ENCODE measurements at regions not wholly inside any gene's neighbourhood (a gene's known extent, or its start where the extent isn't known, plus 50 kb on each side); places are given as distances from the start of the nearest gene placed in this dataset.

DNA sequence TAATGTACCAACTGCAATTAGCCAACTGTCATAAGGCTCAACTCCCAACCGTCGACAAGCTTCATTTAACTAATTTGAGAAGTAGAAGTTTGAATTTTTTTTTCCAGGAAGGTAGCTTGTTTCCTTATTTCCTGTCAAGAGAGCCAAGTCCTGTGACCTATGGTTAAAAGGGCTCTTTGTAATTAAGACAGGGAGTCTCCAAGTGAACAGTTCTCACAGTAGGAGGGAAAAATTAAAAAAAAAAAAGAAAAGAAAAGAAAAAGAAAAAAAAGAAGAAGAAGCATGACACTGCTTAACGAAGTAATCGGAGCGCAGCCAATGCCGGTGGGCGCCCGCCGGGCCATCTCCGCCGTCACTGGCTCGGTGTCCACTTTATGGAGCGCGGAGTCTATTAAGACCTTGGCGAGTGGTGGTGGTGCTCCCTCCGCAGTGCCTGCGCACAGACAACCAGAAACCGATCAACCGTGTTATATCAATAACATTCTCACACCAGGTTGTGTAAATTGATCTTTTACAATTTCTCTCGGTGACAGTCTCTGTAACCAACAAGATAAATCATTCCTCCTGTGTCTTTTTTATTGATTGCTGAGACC lies 197.2 kb upstream of the POU3F3 start:
- TF ChIP-seq ZFX (IDR thresholded peaks at IDR 0.05; ENCODE audit: borderline replicate concordance): no peak
- TF ChIP-seq CTCF (IDR thresholded peaks at IDR 0.05): no peak
- H3K27ac ChIP-seq: no peak overlapping the region

DNA sequence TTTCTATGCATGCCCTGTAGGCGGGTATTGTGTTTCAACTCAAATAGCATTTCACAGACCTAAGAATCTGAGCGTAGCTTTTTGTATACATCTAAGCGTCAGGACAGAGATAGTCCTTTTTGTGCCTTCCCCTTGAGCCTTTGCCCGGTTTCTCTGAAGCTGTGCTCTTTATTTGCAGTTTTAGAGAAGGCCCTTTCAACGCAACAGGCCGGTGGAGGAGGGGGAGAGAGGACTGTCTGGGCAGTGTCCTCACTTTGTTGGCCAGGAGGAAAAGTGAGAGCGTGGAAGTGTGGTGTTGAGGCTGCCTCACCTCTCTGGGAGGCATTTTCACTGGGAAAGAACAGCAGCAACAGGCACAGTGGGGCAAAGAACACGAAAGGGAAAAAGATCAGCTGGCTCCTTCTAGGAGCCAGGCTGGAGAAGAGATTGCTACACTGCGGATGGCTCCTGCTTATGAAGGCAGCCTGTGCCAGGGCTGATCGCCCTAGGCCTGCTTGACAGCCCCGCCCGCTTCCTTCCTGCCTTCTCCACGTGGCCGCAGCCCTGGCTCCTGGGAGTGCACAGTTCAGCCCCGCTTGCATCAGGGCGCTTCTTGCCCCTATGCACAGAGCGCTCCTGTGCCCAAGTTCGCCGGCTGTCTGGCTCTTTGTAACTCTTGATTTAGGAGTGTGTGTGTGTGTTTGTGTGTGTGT lies 195.6 kb upstream of the POU3F3 start:
- TF ChIP-seq ZFX (IDR thresholded peaks at IDR 0.05; ENCODE audit: borderline replicate concordance) (no peak), CTCF (IDR thresholded peaks at IDR 0.05) (no peak)
- H3K27ac ChIP-seq: no peak overlapping the region

GRCh38 chr2:104658904-104659591 lies 194.9 kb upstream of the POU3F3 start:
- no peak overlapping the region for H3K27ac ChIP-seq
- no peak for TF ChIP-seq CTCF (IDR thresholded peaks at IDR 0.05)
- no peak for TF ChIP-seq ZFX (IDR thresholded peaks at IDR 0.05; ENCODE audit: borderline replicate concordance)

DNA sequence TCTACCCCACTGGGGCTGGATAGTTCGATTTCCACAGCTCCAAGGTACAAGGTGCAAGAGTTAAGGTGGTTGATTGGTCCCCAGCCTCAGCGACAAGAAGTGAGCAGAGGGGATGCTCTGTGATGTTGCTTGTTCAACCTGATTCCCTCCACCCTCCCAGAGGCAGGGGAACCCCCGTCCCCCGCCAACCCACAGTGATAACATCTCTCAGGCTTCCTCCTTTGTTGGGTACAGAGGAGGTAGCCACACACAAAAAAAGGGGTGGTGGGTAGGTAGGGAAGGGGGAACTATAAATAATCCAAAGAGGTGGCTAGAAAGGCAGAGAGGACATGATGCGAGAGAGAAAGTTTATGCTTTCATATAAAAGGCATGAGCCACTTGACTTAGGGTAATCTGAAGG lies 192.9 kb upstream of the POU3F3 start:
- H3K27ac ChIP-seq: no peak overlapping the region
- TF ChIP-seq ZFX (IDR thresholded peaks at IDR 0.05; ENCODE audit: borderline replicate concordance) (no peak), CTCF (IDR thresholded peaks at IDR 0.05) (no peak)

DNA sequence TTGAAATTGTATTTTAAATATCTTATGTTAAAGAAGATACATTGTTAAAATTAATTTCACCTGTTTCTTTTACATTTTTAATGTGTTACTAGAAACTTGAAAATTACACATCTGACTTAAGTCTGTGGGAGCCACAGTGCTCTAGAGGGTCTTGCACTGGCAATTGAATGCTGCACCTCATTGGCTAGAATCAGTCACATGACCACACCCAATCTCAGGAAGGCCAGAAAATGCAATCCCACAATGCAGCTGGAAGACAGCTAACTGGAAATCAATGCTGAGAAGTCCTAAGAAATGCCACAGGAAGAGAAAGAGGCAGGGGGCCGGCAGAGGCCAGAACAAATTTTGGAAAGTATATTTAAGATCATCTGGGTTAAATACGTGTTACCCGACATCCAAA lies 189.2 kb upstream of the POU3F3 start:
- TF ChIP-seq ZFX (IDR thresholded peaks at IDR 0.05; ENCODE audit: borderline replicate concordance) (no peak), CTCF (IDR thresholded peaks at IDR 0.05) (no peak)
- no peak overlapping the region for H3K27ac ChIP-seq

GRCh38 chr2:104668631-104669030 lies 185.3 kb upstream of the POU3F3 start:
- TF ChIP-seq ZFX (IDR thresholded peaks at IDR 0.05; ENCODE audit: borderline replicate concordance) (no peak), CTCF (IDR thresholded peaks at IDR 0.05) (no peak)
- no peak overlapping the region for H3K27ac ChIP-seq

DNA sequence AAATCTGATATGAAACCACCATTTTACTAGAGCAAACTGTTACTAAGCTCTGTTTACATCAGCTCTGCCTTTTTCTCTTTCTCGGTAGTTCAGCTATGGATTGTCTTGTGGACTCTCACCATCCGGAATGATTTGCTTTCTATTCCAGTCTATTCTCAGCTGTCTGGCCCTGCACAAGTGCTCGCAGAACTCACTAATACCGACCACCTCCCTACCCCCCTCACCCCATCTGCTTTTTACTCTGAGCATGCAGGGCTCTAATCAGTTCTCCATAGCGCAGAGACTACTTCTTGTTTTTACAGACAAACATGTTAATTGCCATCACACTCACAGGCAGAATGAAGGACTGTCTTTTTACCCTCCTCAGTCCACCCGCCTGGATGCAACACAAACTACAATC lies 180.7 kb upstream of the POU3F3 start:
- no peak overlapping the region for H3K27ac ChIP-seq
- TF ChIP-seq ZFX (IDR thresholded peaks at IDR 0.05; ENCODE audit: borderline replicate concordance): no peak
- no peak for TF ChIP-seq CTCF (IDR thresholded peaks at IDR 0.05)

Data from 22Rv1 (cell line).